Psoas muscle (tissue), 7 donors: ENCODE measurements at regions not wholly inside any gene's neighbourhood (a gene's known extent, or its start where the extent isn't known, plus 50 kb on each side); places are given as distances from the start of the nearest gene placed in this dataset.

Experiments used
- ATAC-seq, 4 donors: fragments of 200-7000 bp; cut with Tn5 transposase; one replicate each; pipeline ENCODE4 v1.9.1; 2020; ENCODE audit warnings: moderate library complexity in 3 of 4, mild to moderate bottlenecking in 2 of 4
- DNase-seq, 2 donors: peaks; one replicate each; pipeline ENCODE4 v3.0.0-alpha.2; 2020
- H3K27ac ChIP-seq: fragments of 200-600 bp; one replicate; pipeline ENCODE4 v1.8.0; 2022
- H3K27me3 ChIP-seq, 3 donors: fragments of 200-600 bp in 1 of 3; one replicate each; pipeline versions ENCODE4 v1.6.1 to v1.8.0; 2013 to 2022; ENCODE audit warnings: low read length in 2 of 3, mild to moderate bottlenecking in 2 of 3, moderate library complexity in 1 of 3; ENCODE audit not compliant: insufficient read depth in 3 of 3
- H3K36me3 ChIP-seq, 2 donors: fragments of 200-600 bp in 1 of 2; one replicate each; pipeline versions ENCODE4 v1.6.1 to v1.8.0; 2013 to 2022; ENCODE audit warnings: low read depth in 1 of 2, mild to moderate bottlenecking in 1 of 2, moderate library complexity in 1 of 2; ENCODE audit not compliant: insufficient read depth in 1 of 2
- H3K4me1 ChIP-seq: fragments of 200-600 bp; one replicate; pipeline ENCODE4 v1.8.0; 2022
- H3K4me3 ChIP-seq: fragments of 200-600 bp; one replicate; pipeline ENCODE4 v1.8.0; 2022; ENCODE audit warnings: mild to moderate bottlenecking
- H3K9me3 ChIP-seq: fragments of 200-600 bp; one replicate; pipeline ENCODE4 v1.8.0; 2022
- CTCF ChIP-seq: fragments of 200-600 bp; IDR thresholded peaks from one replicate; pipeline ENCODE4 v1.8.0; 2022; ENCODE audit warnings: antibody characterized with exemption
- WGBS, 3 donors: extraction: QIAGEN DNeasy Blood & Tissue Kit; methylation state at CpG; one replicate each; pipeline versions ENCODE4 v1.1.6 to v1.1.7; 2013; 5-methylcytosine and 5-hydroxymethylcytosine counted together
- intact Hi-C, 2 donors: fragments of 100-400 bp; cut with DNase I; formaldehyde crosslinking; loops; one replicate each; pipeline versions ENCODE4 v1.11.0 to v1.14.2; 2022
- donor health status: healthy with polysubstance abuse.
- donor health status: DM: no; HTN: no; CAD: no; lungs with moderate emphysema.
- donor health status: Bipolar disorder and iron deficiency.
- donor health status: healthy.
- donor health status: DM: yes; HTN: yes; CAD: no.
- donor health status: DM: no; HTN: no; CAD: no.
- donor health status: DM: yes; HTN: yes; CAD: no.

- Histone ChIP-seq H3K36me3 (no peaks in the 10 kb centered on the region), H3K4me1 (peaks cover under 1% of the 10 kb centered on the region), H3K4me3 (no peak overlapping the region), H3K27ac (no peak overlapping the region), H3K9me3 (no peaks in the 10 kb centered on the region), H3K27me3 (no peaks in the 10 kb centered on the region)
- TF ChIP-seq CTCF = no peak
- 20 to 29% (median 25%) methylated on average over 4 of the region's 4 CpGs for WGBS, 3 donors
- intact Hi-C loops = no loop called here
- ATAC-seq (no peak), DNase-seq (no peak)
Observed at GRCh38 chr13:104979281-104980030, 1556.0 kb downstream of the EFNB2 start.

- Histone ChIP-seq H3K4me1 (no peaks in the 10 kb centered on the region), H3K36me3 (no peaks in the 10 kb centered on the region), H3K4me3 (no peak overlapping the region), H3K9me3 (no peaks in the 10 kb centered on the region), H3K27ac (no peak overlapping the region), H3K27me3 (no peaks in the 10 kb centered on the region)
- ATAC-seq (no peak), DNase-seq (no peak)
- 80 to 82% (median 82%) methylated on average over 2 of the region's 2 CpGs for WGBS, 3 donors
- TF ChIP-seq CTCF = no peak
- intact Hi-C loops = no loop called here
Observed at GRCh38 chr13:104976986-104977385, 1558.5 kb downstream of the EFNB2 start.

GRCh38 chr13:104975272-104975671, 1560.2 kb downstream of the EFNB2 start:
- DNase-seq = no peak
- intact Hi-C loops = no loop called here
- H3K4me1 ChIP-seq = no peaks in the 10 kb centered on the region
- ATAC-seq = no peak
- no peak overlapping the region for H3K4me3 ChIP-seq
- H3K27me3 ChIP-seq = no peaks in the 10 kb centered on the region
- 57 to 59% (median 59%) methylated on average over 4 of the region's 4 CpGs for WGBS, 3 donors
- no peak overlapping the region for H3K27ac ChIP-seq
- no peaks in the 10 kb centered on the region for H3K9me3 ChIP-seq
- no peaks in the 10 kb centered on the region for H3K36me3 ChIP-seq
- TF ChIP-seq CTCF = no peak

- no peak for TF ChIP-seq CTCF
- DNase-seq = no peak
- Histone ChIP-seq H3K27me3 (no peaks in the 10 kb centered on the region), H3K4me1 (no peaks in the 10 kb centered on the region), H3K27ac (no peak overlapping the region), H3K36me3 (no peaks in the 10 kb centered on the region), H3K9me3 (no peaks in the 10 kb centered on the region), H3K4me3 (no peak overlapping the region)
- intact Hi-C loops = no loop called here
- 93 to 98% (median 94%) methylated on average over 3 of the region's 3 CpGs for WGBS, 3 donors
- ATAC-seq = no peak
Observed at GRCh38 chr13:104968876-104969275, 1566.6 kb downstream of the EFNB2 start.
